ENCODE measurements at regions not wholly inside any gene's neighbourhood (a gene's known extent, or its start where the extent isn't known, plus 50 kb on each side); places are given as distances from the start of the nearest gene placed in this dataset.

DNA sequence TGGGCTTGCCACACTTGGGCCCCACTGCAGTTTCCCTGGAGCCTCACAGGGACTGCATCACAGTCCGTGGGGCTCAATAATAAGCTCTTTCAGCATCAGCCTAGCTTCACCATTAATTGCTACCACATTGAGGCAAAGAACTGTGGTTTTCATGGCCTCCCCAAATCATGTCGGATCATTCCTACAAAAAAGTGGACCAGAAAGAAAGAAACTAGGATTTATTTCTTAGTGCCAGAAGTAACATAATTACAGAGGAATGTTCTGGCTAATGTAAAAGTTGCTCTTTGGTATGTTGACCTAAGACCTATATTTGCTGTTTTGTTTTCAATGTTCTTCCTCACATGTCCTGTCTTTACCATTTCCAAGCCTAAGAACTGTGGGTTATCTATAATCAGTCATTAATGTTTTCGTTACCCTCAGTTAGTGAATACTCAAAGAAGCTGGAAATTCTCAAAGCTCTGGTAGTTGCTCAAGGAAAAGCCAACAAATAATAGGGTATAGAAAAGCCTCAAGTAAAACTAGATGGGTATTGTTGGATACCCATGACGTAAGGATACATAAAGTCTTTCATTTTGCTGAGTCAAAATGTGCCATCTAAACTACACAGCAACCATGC lies 173.9 kb downstream of the LTN1 start:
- H3K9ac ChIP-seq (ENCODE audit: low read length), result no peak overlapping the region
- peak overlapping the region; percentile 24 for H3K14ac ChIP-seq (ENCODE audit: low read length)
- H3K79me2 ChIP-seq (ENCODE audit: control insufficient read depth, insufficient read depth, low read length, poor library complexity), result peaks cover 3% of the 10 kb centered on the region
- H3K4me3 ChIP-seq (ENCODE audit: low read depth, low read length), result no peak overlapping the region
- H3K4me2 ChIP-seq (ENCODE audit: low read length), result peak overlapping the region; percentile 41
- H3K36me3 ChIP-seq (ENCODE audit: control insufficient read depth in 1 of 2, insufficient read depth in 2 of 2, low read length in 2 of 2), result no peaks in the 10 kb centered on the region
- peak overlapping the region; percentile 95 for H2BK12ac ChIP-seq (ENCODE audit: low read length)
- peak overlapping the region; percentile 95 for H3K27ac ChIP-seq (ENCODE audit: low read depth, low read length)
- H3K27me3 ChIP-seq (ENCODE audit: insufficient read depth, low read length), result no peaks in the 10 kb centered on the region
- H2BK120ac ChIP-seq (ENCODE audit: insufficient read depth, low read length, poor library complexity), result peak overlapping the region; percentile 91
- H3K23ac ChIP-seq (ENCODE audit: low read length), result no peak overlapping the region
- DNase-seq, result peak in 1 of 2 donors; percentile 10
- peak overlapping the region; percentile 66 for H4K8ac ChIP-seq (ENCODE audit: low read depth, low read length)
- H3K9me3 ChIP-seq (ENCODE audit: insufficient read depth, low read depth, low read length), result no peaks in the 10 kb centered on the region
- H2AK5ac ChIP-seq (ENCODE audit: low read length), result peak overlapping the region; percentile 87
- WGBS (ENCODE audit: extremely low coverage, insufficient coverage, insufficient read length), result no CpG with 5 or more reads among the region's 4 CpGs
- no peak overlapping the region for H2AFZ ChIP-seq (ENCODE audit: insufficient read depth, low read length, poor library complexity)
- H4K91ac ChIP-seq (ENCODE audit: low read depth, low read length), result peak overlapping the region; percentile 93
- H3K4me1 ChIP-seq (ENCODE audit: control insufficient read depth in 1 of 2, insufficient read depth in 2 of 2, low read length in 2 of 2), result peaks cover 4 to 12% of the 10 kb centered on the region in 2 experiments
- H3K18ac ChIP-seq (ENCODE audit: low read length), result peak overlapping the region; percentile 93
- peak overlapping the region; percentile 85 for H3K4ac ChIP-seq (ENCODE audit: low read depth, low read length)
- H3K79me1 ChIP-seq (ENCODE audit: low read length), result peaks cover 20% of the 10 kb centered on the region
- H4K12ac ChIP-seq (ENCODE audit: low read depth, low read length), result no peak overlapping the region
- H2BK5ac ChIP-seq (ENCODE audit: low read depth, low read length, poor library complexity), result peak overlapping the region; percentile 96

DNA sequence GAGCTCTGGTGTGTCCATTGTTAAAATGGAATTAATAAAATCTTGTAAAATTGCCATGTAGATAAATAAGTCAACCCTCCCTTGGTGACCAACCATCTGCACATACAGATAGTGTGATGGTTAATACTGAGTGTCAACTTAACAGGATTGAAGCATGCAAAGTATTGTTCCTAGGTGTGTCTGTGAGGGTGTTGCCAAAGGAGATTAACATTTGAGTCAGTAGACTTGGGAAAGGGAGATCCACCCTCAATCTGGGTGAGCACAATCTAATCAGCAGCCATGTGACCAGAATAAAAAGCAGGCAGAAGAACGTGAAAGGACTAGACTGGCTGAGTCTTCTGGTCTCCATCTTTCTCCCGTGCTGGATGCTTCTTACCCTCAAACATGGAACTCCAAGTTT lies 174.8 kb downstream of the LTN1 start:
- Histone ChIP-seq H2BK120ac (ENCODE audit: insufficient read depth, low read length, poor library complexity) (peak overlapping the region; percentile 93), H3K4me1 (ENCODE audit: control insufficient read depth in 1 of 2, insufficient read depth in 2 of 2, low read length in 2 of 2) (peaks cover 4 to 10% of the 10 kb centered on the region in 2 experiments), H3K4me3 (ENCODE audit: low read depth, low read length) (no peak overlapping the region), H3K79me2 (ENCODE audit: control insufficient read depth, insufficient read depth, low read length, poor library complexity) (peaks cover 3% of the 10 kb centered on the region), H2AFZ (ENCODE audit: insufficient read depth, low read length, poor library complexity) (no peak overlapping the region), H3K4ac (ENCODE audit: low read depth, low read length) (no peak overlapping the region), H2AK5ac (ENCODE audit: low read length) (peak overlapping the region; percentile 62), H3K9me3 (ENCODE audit: insufficient read depth, low read depth, low read length) (no peaks in the 10 kb centered on the region), H3K27ac (ENCODE audit: low read depth, low read length) (peak overlapping the region; percentile 27), H3K18ac (ENCODE audit: low read length) (peak overlapping the region; percentile 22), H2BK5ac (ENCODE audit: low read depth, low read length, poor library complexity) (peak overlapping the region; percentile 83), H3K79me1 (ENCODE audit: low read length) (peaks cover 17% of the 10 kb centered on the region), H4K8ac (ENCODE audit: low read depth, low read length) (peak overlapping the region; percentile 76), H3K14ac (ENCODE audit: low read length) (peak overlapping the region; percentile 85), H3K23ac (ENCODE audit: low read length) (no peak overlapping the region), H2BK12ac (ENCODE audit: low read length) (peak overlapping the region; percentile 94), H3K4me2 (ENCODE audit: low read length) (no peak overlapping the region), H3K36me3 (ENCODE audit: control insufficient read depth in 1 of 2, insufficient read depth in 2 of 2, low read length in 2 of 2) (no peaks in the 10 kb centered on the region), H4K12ac (ENCODE audit: low read depth, low read length) (no peak overlapping the region), H3K9ac (ENCODE audit: low read length) (no peak overlapping the region), H3K27me3 (ENCODE audit: insufficient read depth, low read length) (no peaks in the 10 kb centered on the region), H4K91ac (ENCODE audit: low read depth, low read length) (peak overlapping the region; percentile 89)
- DNase-seq, result no peak
- no CpG with 5 or more reads among the region's 2 CpGs for WGBS (ENCODE audit: extremely low coverage, insufficient coverage, insufficient read length)

DNA sequence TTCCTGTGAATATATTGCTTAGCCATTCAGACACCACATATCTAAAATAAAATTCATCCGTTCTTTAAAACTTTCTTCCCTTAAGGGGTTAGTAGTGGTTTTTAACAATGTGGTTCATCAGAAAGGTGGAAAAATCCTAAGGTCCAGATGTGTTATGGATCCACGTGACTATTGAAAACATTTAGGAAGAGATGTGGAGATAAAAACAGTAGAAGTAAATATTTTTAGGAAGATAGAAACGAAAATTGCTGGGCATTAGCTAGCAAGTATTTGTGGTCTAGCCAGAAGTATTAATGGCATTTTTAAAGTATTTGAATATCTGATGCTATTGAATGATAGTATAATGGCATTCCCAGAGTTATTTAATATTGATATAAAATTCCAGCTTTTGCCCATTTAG lies 180.8 kb downstream of the LTN1 start:
- Histone ChIP-seq H3K36me3 (ENCODE audit: control insufficient read depth in 1 of 2, insufficient read depth in 2 of 2, low read length in 2 of 2) (no peaks in the 10 kb centered on the region), H2AFZ (ENCODE audit: insufficient read depth, low read length, poor library complexity) (no peak overlapping the region), H3K9ac (ENCODE audit: low read length) (no peak overlapping the region), H3K9me3 (ENCODE audit: insufficient read depth, low read depth, low read length) (no peaks in the 10 kb centered on the region), H3K23ac (ENCODE audit: low read length) (no peak overlapping the region), H4K12ac (ENCODE audit: low read depth, low read length) (no peak overlapping the region), H3K79me1 (ENCODE audit: low read length) (no peaks in the 10 kb centered on the region), H3K4me1 (ENCODE audit: control insufficient read depth in 1 of 2, insufficient read depth in 2 of 2, low read length in 2 of 2) (no peaks in the 10 kb centered on the region), H3K27ac (ENCODE audit: low read depth, low read length) (no peak overlapping the region), H3K4me3 (ENCODE audit: low read depth, low read length) (no peak overlapping the region), H4K91ac (ENCODE audit: low read depth, low read length) (no peak overlapping the region), H2BK5ac (ENCODE audit: low read depth, low read length, poor library complexity) (no peak overlapping the region), H3K4ac (ENCODE audit: low read depth, low read length) (no peak overlapping the region), H3K18ac (ENCODE audit: low read length) (no peak overlapping the region), H3K79me2 (ENCODE audit: control insufficient read depth, insufficient read depth, low read length, poor library complexity) (no peaks in the 10 kb centered on the region), H2AK5ac (ENCODE audit: low read length) (no peak overlapping the region), H3K4me2 (ENCODE audit: low read length) (no peak overlapping the region), H3K14ac (ENCODE audit: low read length) (no peak overlapping the region), H2BK120ac (ENCODE audit: insufficient read depth, low read length, poor library complexity) (no peak overlapping the region), H3K27me3 (ENCODE audit: insufficient read depth, low read length) (no peaks in the 10 kb centered on the region), H4K8ac (ENCODE audit: low read depth, low read length) (no peak overlapping the region), H2BK12ac (ENCODE audit: low read length) (no peak overlapping the region)
- WGBS (ENCODE audit: extremely low coverage, insufficient coverage, insufficient read length), result no CpG with 5 or more reads among the region's 3 CpGs
- DNase-seq, result peak in 1 of 2 donors; percentile 51

- no peak overlapping the region for H3K4ac ChIP-seq (ENCODE audit: low read depth, low read length)
- DNase-seq, result peak in 1 of 2 donors; percentile 64
- no peak overlapping the region for H3K27ac ChIP-seq (ENCODE audit: low read depth, low read length)
- H2AFZ ChIP-seq (ENCODE audit: insufficient read depth, low read length, poor library complexity), result no peak overlapping the region
- H3K36me3 ChIP-seq (ENCODE audit: control insufficient read depth in 1 of 2, insufficient read depth in 2 of 2, low read length in 2 of 2), result no peaks in the 10 kb centered on the region
- no CpG with 5 or more reads among the region's 3 CpGs for WGBS (ENCODE audit: extremely low coverage, insufficient coverage, insufficient read length)
- no peaks in the 10 kb centered on the region for H3K79me1 ChIP-seq (ENCODE audit: low read length)
- H2BK120ac ChIP-seq (ENCODE audit: insufficient read depth, low read length, poor library complexity), result no peak overlapping the region
- H3K4me3 ChIP-seq (ENCODE audit: low read depth, low read length), result no peak overlapping the region
- no peak overlapping the region for H2BK12ac ChIP-seq (ENCODE audit: low read length)
- H3K18ac ChIP-seq (ENCODE audit: low read length), result no peak overlapping the region
- no peak overlapping the region for H3K4me2 ChIP-seq (ENCODE audit: low read length)
- no peak overlapping the region for H3K23ac ChIP-seq (ENCODE audit: low read length)
- no peaks in the 10 kb centered on the region for H3K9me3 ChIP-seq (ENCODE audit: insufficient read depth, low read depth, low read length)
- H2BK5ac ChIP-seq (ENCODE audit: low read depth, low read length, poor library complexity), result no peak overlapping the region
- no peaks in the 10 kb centered on the region for H3K79me2 ChIP-seq (ENCODE audit: control insufficient read depth, insufficient read depth, low read length, poor library complexity)
- H3K9ac ChIP-seq (ENCODE audit: low read length), result no peak overlapping the region
- H2AK5ac ChIP-seq (ENCODE audit: low read length), result no peak overlapping the region
- no peak overlapping the region for H4K91ac ChIP-seq (ENCODE audit: low read depth, low read length)
- H4K8ac ChIP-seq (ENCODE audit: low read depth, low read length), result no peak overlapping the region
- H3K14ac ChIP-seq (ENCODE audit: low read length), result no peak overlapping the region
- no peak overlapping the region for H4K12ac ChIP-seq (ENCODE audit: low read depth, low read length)
- no peaks in the 10 kb centered on the region for H3K4me1 ChIP-seq (ENCODE audit: control insufficient read depth in 1 of 2, insufficient read depth in 2 of 2, low read length in 2 of 2)
- H3K27me3 ChIP-seq (ENCODE audit: insufficient read depth, low read length), result no peaks in the 10 kb centered on the region
Measured at GRCh38 chr21:28810826-28811524, 181.7 kb downstream of the LTN1 start.
